ENCODE measurements at regions not wholly inside any gene's neighbourhood (a gene's known extent, or its start where the extent isn't known, plus 50 kb on each side); places are given as distances from the start of the nearest gene placed in this dataset.

DNA sequence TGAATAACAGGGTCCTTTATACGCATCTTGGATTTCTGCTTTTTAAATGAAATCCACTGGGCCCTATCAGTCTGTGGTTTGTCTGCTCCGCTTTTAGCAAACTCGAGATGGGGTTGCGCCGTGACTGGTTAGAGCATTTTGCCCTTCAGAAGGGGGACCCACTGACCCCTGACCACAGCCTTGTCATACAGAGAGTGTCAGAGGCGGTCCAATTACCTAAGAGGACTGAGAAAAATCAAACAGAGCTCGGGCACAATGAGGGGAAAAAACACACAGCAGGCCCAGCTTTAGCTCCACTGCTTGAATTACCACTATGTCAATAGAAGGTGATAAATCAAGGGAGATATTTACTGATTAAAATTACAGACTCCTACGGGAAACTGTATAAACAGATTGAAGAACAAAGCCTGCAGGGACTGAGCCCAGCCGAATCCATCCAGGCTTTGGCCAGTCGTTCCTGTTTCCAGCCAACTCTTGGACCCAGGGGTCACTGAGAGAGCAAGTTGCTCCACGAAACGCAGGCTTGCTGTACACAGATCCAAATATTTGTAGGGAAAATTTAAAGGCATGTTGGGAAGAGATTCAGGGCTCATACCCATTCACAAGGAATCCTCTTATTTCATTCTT is 131.9 kb upstream of the ZFHX3 start:
- DNase-seq (ENCODE audit: low read depth, low spot score), result no peak
- no peaks in the 10 kb centered on the region for H3K9me3 ChIP-seq (ENCODE audit: control insufficient read depth in 1 of 2, insufficient read depth in 1 of 2, low read depth in 1 of 2, low read length in 2 of 2)
- H3K27me3 ChIP-seq (ENCODE audit: insufficient read depth, low read length), result no peaks in the 10 kb centered on the region
- ChIA-PET POLR2A (no interaction called here), CTCF (no interaction called here), RAD21 (ENCODE audit: low non-redundant PET in 1 of 2, low total read pairs in 2 of 2, uncharacterized antibody in 2 of 2, unreplicated experiment in 2 of 2) (no interaction called here)
- H3K4me2 ChIP-seq (ENCODE audit: low read length), result no peak overlapping the region
- H3K79me2 ChIP-seq (ENCODE audit: insufficient read depth, low read length), result no peaks in the 10 kb centered on the region
- ATAC-seq, result no peak
- no TSS peak for BruUV-seq (replicated peaks)
- H3K4me3 ChIP-seq (replicated peaks in 1 of 2; ENCODE audit: low read depth in 1 of 2, low read length in 2 of 2), result no peak overlapping the region
- H3K36me3 ChIP-seq (ENCODE audit: control insufficient read depth in 1 of 2, insufficient read depth in 2 of 2, low read length in 2 of 2), result no peaks in the 10 kb centered on the region
- H3K9me2 ChIP-seq (ENCODE audit: insufficient read depth), result no peaks in the 10 kb centered on the region
- H3K9ac ChIP-seq (ENCODE audit: low read length), result no peak overlapping the region
- H4K20me1 ChIP-seq (ENCODE audit: insufficient read depth), result no peaks in the 10 kb centered on the region
- H3K4me1 ChIP-seq (ENCODE audit: control insufficient read depth in 1 of 2, insufficient read depth in 2 of 2, low read length in 2 of 2), result no peaks in the 10 kb centered on the region
- H2AFZ ChIP-seq (ENCODE audit: low read depth, low read length, poor library complexity, severe bottlenecking), result no peak overlapping the region
- intact Hi-C loops (cut with micrococcal nuclease), result no loop called here
- TF ChIP-seq FOSL1 (IDR thresholded peaks at IDR 0.05; ENCODE audit: low read depth) (no peak), CBX3 (IDR thresholded peaks at IDR 0.05; ENCODE audit: low read depth) (no peak), YY1 (IDR thresholded peaks at IDR 0.05; ENCODE audit: extremely low read depth, insufficient replicate concordance, low read depth, low read length) (no peak), EZH2phosphoT487 (IDR thresholded peaks at IDR 0.05; ENCODE audit: borderline replicate concordance) (no peak), EZH2 (IDR thresholded peaks at IDR 0.05) (no peak), EGR1 (IDR thresholded peaks at IDR 0.05; ENCODE audit: low read depth) (no peak), JUND (IDR thresholded peaks at IDR 0.05) (no peak), SIN3A (IDR thresholded peaks at IDR 0.05; ENCODE audit: low read depth) (no peak), CEBPB (IDR thresholded peaks at IDR 0.05; ENCODE audit: low read depth) (no peak), ZFX (IDR thresholded peaks at IDR 0.05) (no peak)
- TF ChIP-seq, protein P1, sequence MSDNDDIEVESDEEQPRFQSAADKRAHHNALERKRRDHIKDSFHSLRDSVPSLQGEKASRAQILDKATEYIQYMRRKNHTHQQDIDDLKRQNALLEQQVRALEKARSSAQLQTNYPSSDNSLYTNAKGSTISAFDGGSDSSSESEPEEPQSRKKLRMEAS (IDR thresholded peaks at IDR 0.05), result no peak
- TF ChIP-seq, protein P2, sequence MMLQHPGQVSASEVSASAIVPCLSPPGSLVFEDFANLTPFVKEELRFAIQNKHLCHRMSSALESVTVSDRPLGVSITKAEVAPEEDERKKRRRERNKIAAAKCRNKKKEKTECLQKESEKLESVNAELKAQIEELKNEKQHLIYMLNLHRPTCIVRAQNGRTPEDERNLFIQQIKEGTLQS (IDR thresholded peaks at IDR 0.05), result no peak
- TF ChIP-seq, protein P3, sequence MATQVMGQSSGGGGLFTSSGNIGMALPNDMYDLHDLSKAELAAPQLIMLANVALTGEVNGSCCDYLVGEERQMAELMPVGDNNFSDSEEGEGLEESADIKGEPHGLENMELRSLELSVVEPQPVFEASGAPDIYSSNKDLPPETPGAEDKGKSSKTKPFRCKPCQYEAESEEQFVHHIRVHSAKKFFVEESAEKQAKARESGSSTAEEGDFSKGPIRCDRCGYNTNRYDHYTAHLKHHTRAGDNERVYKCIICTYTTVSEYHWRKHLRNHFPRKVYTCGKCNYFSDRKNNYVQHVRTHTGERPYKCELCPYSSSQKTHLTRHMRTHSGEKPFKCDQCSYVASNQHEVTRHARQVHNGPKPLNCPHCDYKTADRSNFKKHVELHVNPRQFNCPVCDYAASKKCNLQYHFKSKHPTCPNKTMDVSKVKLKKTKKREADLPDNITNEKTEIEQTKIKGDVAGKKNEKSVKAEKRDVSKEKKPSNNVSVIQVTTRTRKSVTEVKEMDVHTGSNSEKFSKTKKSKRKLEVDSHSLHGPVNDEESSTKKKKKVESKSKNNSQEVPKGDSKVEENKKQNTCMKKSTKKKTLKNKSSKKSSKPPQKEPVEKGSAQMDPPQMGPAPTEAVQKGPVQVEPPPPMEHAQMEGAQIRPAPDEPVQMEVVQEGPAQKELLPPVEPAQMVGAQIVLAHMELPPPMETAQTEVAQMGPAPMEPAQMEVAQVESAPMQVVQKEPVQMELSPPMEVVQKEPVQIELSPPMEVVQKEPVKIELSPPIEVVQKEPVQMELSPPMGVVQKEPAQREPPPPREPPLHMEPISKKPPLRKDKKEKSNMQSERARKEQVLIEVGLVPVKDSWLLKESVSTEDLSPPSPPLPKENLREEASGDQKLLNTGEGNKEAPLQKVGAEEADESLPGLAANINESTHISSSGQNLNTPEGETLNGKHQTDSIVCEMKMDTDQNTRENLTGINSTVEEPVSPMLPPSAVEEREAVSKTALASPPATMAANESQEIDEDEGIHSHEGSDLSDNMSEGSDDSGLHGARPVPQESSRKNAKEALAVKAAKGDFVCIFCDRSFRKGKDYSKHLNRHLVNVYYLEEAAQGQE (IDR thresholded peaks at IDR 0.05; ENCODE audit: low read depth), result no peak
- H3K27ac ChIP-seq (ENCODE audit: low read depth, low read length), result no peak overlapping the region
